GM12872 (cell line): ENCODE measurements at regions not wholly inside any gene's neighbourhood (a gene's known extent, or its start where the extent isn't known, plus 50 kb on each side); places are given as distances from the start of the nearest gene placed in this dataset.

Experiments
- CTCF ChIP-seq: IDR thresholded peaks from 3 replicates; pipeline ENCODE4 v1.5.1; 2011; ENCODE audit warnings: low read depth, mild to moderate bottlenecking, low read length, moderate library complexity; ENCODE audit not compliant: insufficient read depth

- TF ChIP-seq CTCF, result peak; percentile 70
These were observed 182.0 kb upstream of the SERP2 start for GRCh38 chr13:44191504-44192171.

GRCh38 chr13:44193731-44194130, 179.9 kb upstream of the SERP2 start:
- TF ChIP-seq CTCF, result no peak

GRCh38 chr13:44195245-44195644, 178.4 kb upstream of the SERP2 start:
- TF ChIP-seq CTCF, result no peak

GRCh38 chr13:44196196-44196751, 177.3 kb upstream of the SERP2 start:
- no peak for TF ChIP-seq CTCF

- no peak for TF ChIP-seq CTCF
These were observed 175.5 kb upstream of the SERP2 start for GRCh38 chr13:44197791-44198770.

- TF ChIP-seq CTCF, result no peak
These were observed 174.8 kb upstream of the SERP2 start for GRCh38 chr13:44198826-44199225.

- TF ChIP-seq CTCF, result no peak
These were observed 173.9 kb upstream of the SERP2 start for GRCh38 chr13:44199627-44200207.
